GM21526 (cell line): ENCODE measurements at regions not wholly inside any gene's neighbourhood (a gene's known extent, or its start where the extent isn't known, plus 50 kb on each side); places are given as distances from the start of the nearest gene placed in this dataset.

Source experiments
- ATAC-seq: cut with Tn5 transposase; IDR thresholded peaks from one replicate; pipeline ENCODE4 v1.9.1; 2021; ENCODE audit warnings: moderate library complexity; ENCODE audit not compliant: unreplicated experiment, low FRiP score

GRCh38 chr12:124687917-124688316, 120.5 kb upstream of the NCOR2 start:
- ATAC-seq, result no peak

- ATAC-seq, result no peak
Measured at GRCh38 chr12:124687174-124687902, 119.9 kb upstream of the NCOR2 start.

GRCh38 chr12:124686370-124687173, 119.2 kb upstream of the NCOR2 start:
- ATAC-seq, result no peak

- ATAC-seq, result no peak
Measured at GRCh38 chr12:124685689-124686369, 118.4 kb upstream of the NCOR2 start.

- no peak for ATAC-seq
Measured at GRCh38 chr12:124684971-124685688, 117.7 kb upstream of the NCOR2 start.

- no peak for ATAC-seq
Measured at GRCh38 chr12:124684496-124684895, 117.1 kb upstream of the NCOR2 start.

- ATAC-seq, result no peak
Measured at GRCh38 chr12:124683152-124684124, 116.0 kb upstream of the NCOR2 start.

GRCh38 chr12:124682425-124683151, 115.2 kb upstream of the NCOR2 start:
- no peak for ATAC-seq

- ATAC-seq, result no peak
Measured at GRCh38 chr12:124681779-124682391, 114.5 kb upstream of the NCOR2 start.

GRCh38 chr12:124680863-124681778, 113.7 kb upstream of the NCOR2 start:
- peak; percentile 49 for ATAC-seq

- no peak for ATAC-seq
Measured at GRCh38 chr12:124679533-124680371, 112.3 kb upstream of the NCOR2 start.

- no peak for ATAC-seq
Measured at GRCh38 chr12:124679047-124679446, 111.6 kb upstream of the NCOR2 start.

GRCh38 chr12:124678421-124678893, 111.0 kb upstream of the NCOR2 start:
- no peak for ATAC-seq

GRCh38 chr12:124677552-124678356, 110.3 kb upstream of the NCOR2 start:
- ATAC-seq, result no peak

- no peak for ATAC-seq
Measured at GRCh38 chr12:124676714-124677462, 109.5 kb upstream of the NCOR2 start.
